ENCODE measurements at regions not wholly inside any gene's neighbourhood (a gene's known extent, or its start where the extent isn't known, plus 50 kb on each side); places are given as distances from the start of the nearest gene placed in this dataset.

DNA sequence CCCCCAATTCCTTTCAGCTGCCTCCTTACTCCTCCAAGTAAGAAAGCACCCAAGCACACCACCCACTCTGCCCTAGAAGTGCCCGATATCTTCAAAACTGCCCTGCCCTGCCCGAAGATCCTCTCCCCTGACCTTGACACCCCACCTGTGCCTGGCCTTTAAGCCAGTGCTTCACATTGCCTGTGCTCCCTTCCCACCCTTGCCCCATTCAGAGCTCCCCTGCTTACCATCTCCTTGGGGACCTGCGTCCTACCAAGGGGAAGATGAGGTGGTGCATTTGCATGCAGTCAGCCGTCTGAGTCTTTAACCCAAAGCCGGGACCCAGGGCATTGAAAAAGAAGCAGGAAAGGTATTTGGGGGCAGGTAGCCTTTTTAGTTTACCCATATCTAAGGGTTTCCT lies 73.5 kb upstream of the SLCO3A1 start:
- TF ChIP-seq, protein P1, sequence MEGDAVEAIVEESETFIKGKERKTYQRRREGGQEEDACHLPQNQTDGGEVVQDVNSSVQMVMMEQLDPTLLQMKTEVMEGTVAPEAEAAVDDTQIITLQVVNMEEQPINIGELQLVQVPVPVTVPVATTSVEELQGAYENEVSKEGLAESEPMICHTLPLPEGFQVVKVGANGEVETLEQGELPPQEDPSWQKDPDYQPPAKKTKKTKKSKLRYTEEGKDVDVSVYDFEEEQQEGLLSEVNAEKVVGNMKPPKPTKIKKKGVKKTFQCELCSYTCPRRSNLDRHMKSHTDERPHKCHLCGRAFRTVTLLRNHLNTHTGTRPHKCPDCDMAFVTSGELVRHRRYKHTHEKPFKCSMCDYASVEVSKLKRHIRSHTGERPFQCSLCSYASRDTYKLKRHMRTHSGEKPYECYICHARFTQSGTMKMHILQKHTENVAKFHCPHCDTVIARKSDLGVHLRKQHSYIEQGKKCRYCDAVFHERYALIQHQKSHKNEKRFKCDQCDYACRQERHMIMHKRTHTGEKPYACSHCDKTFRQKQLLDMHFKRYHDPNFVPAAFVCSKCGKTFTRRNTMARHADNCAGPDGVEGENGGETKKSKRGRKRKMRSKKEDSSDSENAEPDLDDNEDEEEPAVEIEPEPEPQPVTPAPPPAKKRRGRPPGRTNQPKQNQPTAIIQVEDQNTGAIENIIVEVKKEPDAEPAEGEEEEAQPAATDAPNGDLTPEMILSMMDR (IDR thresholded peaks at IDR 0.05), result no peak
- no peak for TF ChIP-seq EP300 (IDR thresholded peaks at IDR 0.05)
